HCT116 (cell line): ENCODE measurements at regions not wholly inside any gene's neighbourhood (a gene's known extent, or its start where the extent isn't known, plus 50 kb on each side); places are given as distances from the start of the nearest gene placed in this dataset.

Source experiments
- CEBPB ChIP-seq: IDR thresholded peaks from 2 replicates; pipeline ENCODE4 v1.6.1; 2012; ENCODE audit warnings: low read depth
- CTCF ChIP-seq, 3 experiments: fragments of 200-600 bp in 1 of 3; sonication (generic) in 1 of 3; IDR thresholded peaks in 2 of 3; conservative IDR thresholded peaks in 1 of 3; 2 replicates each; pipeline ENCODE4 v1.5.1; 2012 to 2017; ENCODE audit warnings: low read depth in 2 of 3, low read length in 2 of 3, antibody characterized with exemption in 1 of 3, borderline replicate concordance in 1 of 3, control low read depth in 1 of 3, mild to moderate bottlenecking in 1 of 3, mixed read lengths in 1 of 3, mixed run types in 1 of 3, moderate library complexity in 1 of 3; ENCODE audit not compliant: insufficient read depth in 1 of 3
- JUND ChIP-seq: IDR thresholded peaks from 2 replicates; pipeline ENCODE4 v1.6.1; 2012
- MAX ChIP-seq: IDR thresholded peaks from 2 replicates; pipeline ENCODE4 v1.6.1; 2012
- POLR2A ChIP-seq: IDR thresholded peaks from 2 replicates; pipeline ENCODE4 v1.7.0; 2011; ENCODE audit warnings: borderline replicate concordance; ENCODE audit not compliant: insufficient read depth, insufficient read length; ENCODE audit errors: extremely low read depth
- POLR2AphosphoS5 ChIP-seq: IDR thresholded peaks from 2 replicates; pipeline ENCODE4 v1.6.1; 2011; ENCODE audit warnings: mild to moderate bottlenecking, low read depth, low read length, moderate library complexity

- no peak for TF ChIP-seq POLR2AphosphoS5
- TF ChIP-seq JUND: peak; percentile 62; the same call in 1 of the 2 replicates
- no peak for TF ChIP-seq MAX
- TF ChIP-seq CTCF (IDR thresholded peaks at IDR 0.05 in 2 of 3, conservative IDR thresholded peaks at IDR 0.05 in 1 of 3; ENCODE audit: borderline replicate concordance in 1 of 3, insufficient read depth in 1 of 3, low read depth in 2 of 3, low read length in 2 of 3): no peak
- TF ChIP-seq POLR2A: no peak
- TF ChIP-seq CEBPB: peak; percentile 84
These were observed 159.7 kb upstream of the NRIP1 start for GRCh38 chr21:15224346-15225086.
